Sigmoid colon (tissue), 4 donors: ENCODE measurements at regions not wholly inside any gene's neighbourhood (a gene's known extent, or its start where the extent isn't known, plus 50 kb on each side); places are given as distances from the start of the nearest gene placed in this dataset.

Experiments used
- EP300 ChIP-seq, 4 donors: sonication (generic); formaldehyde crosslinking; IDR thresholded peaks; one replicate each; pipeline ENCODE4 v1.6.1; 2017; ENCODE audit warnings: antibody characterized with exemption in 4 of 4
- POLR2A ChIP-seq, 2 donors: fragments of 450-650 bp; IDR thresholded peaks; one replicate each; pipeline ENCODE4 v1.6.1; 2016; ENCODE audit warnings: antibody characterized with exemption in 2 of 2, mild to moderate bottlenecking in 2 of 2, moderate library complexity in 2 of 2
- POLR2AphosphoS5 ChIP-seq, 4 donors: sonication (generic); formaldehyde crosslinking; IDR thresholded peaks; one replicate each; pipeline ENCODE4 v1.6.1; 2017; ENCODE audit warnings: antibody characterized with exemption in 4 of 4
- TF ChIP-seq, protein P1 (sequence below), 4 experiments: fragments of 450-650 bp in 3 of 4; fragments of 200-600 bp in 1 of 4; IDR thresholded peaks; one replicate each; pipeline ENCODE4 v1.5.1; 2016 to 2019; ENCODE audit warnings: antibody characterized with exemption in 4 of 4, mild to moderate bottlenecking in 3 of 4, moderate library complexity in 2 of 4

DNA sequence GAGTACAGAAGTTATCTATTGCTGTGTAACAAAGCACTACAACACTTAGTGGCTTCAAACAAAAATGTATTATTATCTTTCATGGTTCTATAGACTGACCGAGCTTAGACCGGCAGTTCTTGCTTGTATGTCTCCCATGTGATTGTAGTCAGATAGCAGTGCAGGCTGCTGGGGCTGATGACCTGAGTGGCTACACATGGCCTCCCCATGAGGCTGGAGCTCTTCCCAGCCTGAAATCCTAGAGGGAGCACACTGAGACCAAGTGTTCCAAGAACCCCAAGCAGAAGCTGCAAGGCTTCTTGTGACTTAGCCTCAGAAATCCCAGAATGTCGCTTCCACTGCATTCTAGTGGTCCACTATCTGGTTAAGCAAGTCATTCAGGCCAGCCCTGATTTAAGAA, 141.2 kb upstream of the TLE3 start:
- TF ChIP-seq, protein P1, sequence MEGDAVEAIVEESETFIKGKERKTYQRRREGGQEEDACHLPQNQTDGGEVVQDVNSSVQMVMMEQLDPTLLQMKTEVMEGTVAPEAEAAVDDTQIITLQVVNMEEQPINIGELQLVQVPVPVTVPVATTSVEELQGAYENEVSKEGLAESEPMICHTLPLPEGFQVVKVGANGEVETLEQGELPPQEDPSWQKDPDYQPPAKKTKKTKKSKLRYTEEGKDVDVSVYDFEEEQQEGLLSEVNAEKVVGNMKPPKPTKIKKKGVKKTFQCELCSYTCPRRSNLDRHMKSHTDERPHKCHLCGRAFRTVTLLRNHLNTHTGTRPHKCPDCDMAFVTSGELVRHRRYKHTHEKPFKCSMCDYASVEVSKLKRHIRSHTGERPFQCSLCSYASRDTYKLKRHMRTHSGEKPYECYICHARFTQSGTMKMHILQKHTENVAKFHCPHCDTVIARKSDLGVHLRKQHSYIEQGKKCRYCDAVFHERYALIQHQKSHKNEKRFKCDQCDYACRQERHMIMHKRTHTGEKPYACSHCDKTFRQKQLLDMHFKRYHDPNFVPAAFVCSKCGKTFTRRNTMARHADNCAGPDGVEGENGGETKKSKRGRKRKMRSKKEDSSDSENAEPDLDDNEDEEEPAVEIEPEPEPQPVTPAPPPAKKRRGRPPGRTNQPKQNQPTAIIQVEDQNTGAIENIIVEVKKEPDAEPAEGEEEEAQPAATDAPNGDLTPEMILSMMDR (IDR thresholded peaks at IDR 0.05) = no peak
- TF ChIP-seq POLR2AphosphoS5 (IDR thresholded peaks at IDR 0.05) (no peak), POLR2A (IDR thresholded peaks at IDR 0.05) (no peak), EP300 (IDR thresholded peaks at IDR 0.05) (no peak)
